ENCODE measurements at regions not wholly inside any gene's neighbourhood (a gene's known extent, or its start where the extent isn't known, plus 50 kb on each side); places are given as distances from the start of the nearest gene placed in this dataset.

GRCh38 chr10:28111712-28112111 is 112.8 kb upstream of the ODAD2 start:
- peaks cover 0 to 12% (median 3%) of the 10 kb centered on the region in 4 donors for H3K4me1 ChIP-seq
- TF ChIP-seq EP300 (IDR thresholded peaks at IDR 0.05) (no peak), POLR2AphosphoS5 (IDR thresholded peaks at IDR 0.05) (no peak), CTCF (IDR thresholded peaks at IDR 0.05) (no peak), POLR2A (IDR thresholded peaks at IDR 0.05; ENCODE audit: low read depth) (no peak)
- H3K9me3 ChIP-seq, result no peaks in the 10 kb centered on the region
- intact Hi-C loops (cut with DNase I), result loop anchor here (10.0 kb wide), 1 partner anchor 73 kb away; no protein-coding TSS in a partner anchor
- 61% methylated on average over 2 of the region's 2 CpGs for WGBS
- DNase-seq (ENCODE audit: extremely low spot score), result no peak
- H3K4me3 ChIP-seq, result no peak overlapping the region
- no peak overlapping the region for H3K27ac ChIP-seq (replicated peaks in 1 of 4)
- no peaks in the 10 kb centered on the region for H3K36me3 ChIP-seq
- peaks cover 0 to 4% (median 0%) of the 10 kb centered on the region in 4 donors for H3K27me3 ChIP-seq

- Histone ChIP-seq H3K27ac (replicated peaks in 1 of 4) (no peak overlapping the region), H3K27me3 (no peaks in the 10 kb centered on the region), H3K4me1 (no peaks in the 10 kb centered on the region), H3K4me3 (no peak overlapping the region), H3K9me3 (no peaks in the 10 kb centered on the region), H3K36me3 (no peaks in the 10 kb centered on the region)
- 97% methylated on average over 8 of the region's 8 CpGs for WGBS
- TF ChIP-seq EP300 (IDR thresholded peaks at IDR 0.05) (no peak), POLR2AphosphoS5 (IDR thresholded peaks at IDR 0.05) (no peak), CTCF (IDR thresholded peaks at IDR 0.05) (no peak), POLR2A (IDR thresholded peaks at IDR 0.05; ENCODE audit: low read depth) (no peak)
- intact Hi-C loops (cut with DNase I), result no loop called here
- no peak for DNase-seq (ENCODE audit: extremely low spot score)
Measured at GRCh38 chr10:28105561-28105960, 106.7 kb upstream of the ODAD2 start.

GRCh38 chr10:28097633-28098032 is 98.8 kb upstream of the ODAD2 start:
- intact Hi-C loops (cut with DNase I), result no loop called here
- DNase-seq (ENCODE audit: extremely low spot score), result no peak
- Histone ChIP-seq H3K27ac (replicated peaks in 1 of 4) (no peak overlapping the region), H3K4me1 (no peaks in the 10 kb centered on the region), H3K4me3 (no peak overlapping the region), H3K36me3 (no peaks in the 10 kb centered on the region), H3K9me3 (no peaks in the 10 kb centered on the region), H3K27me3 (no peaks in the 10 kb centered on the region)
- TF ChIP-seq POLR2AphosphoS5 (IDR thresholded peaks at IDR 0.05), result no peak
- no peak for TF ChIP-seq POLR2A (IDR thresholded peaks at IDR 0.05; ENCODE audit: low read depth)
- no peak for TF ChIP-seq CTCF (IDR thresholded peaks at IDR 0.05)
- no peak for TF ChIP-seq EP300 (IDR thresholded peaks at IDR 0.05)
- 84% methylated on average over 3 of the region's 3 CpGs for WGBS

- Histone ChIP-seq H3K36me3 (no peaks in the 10 kb centered on the region), H3K4me3 (no peak overlapping the region), H3K4me1 (no peaks in the 10 kb centered on the region), H3K27ac (replicated peaks in 1 of 4) (no peak overlapping the region), H3K27me3 (no peaks in the 10 kb centered on the region), H3K9me3 (no peaks in the 10 kb centered on the region)
- DNase-seq (ENCODE audit: extremely low spot score), result no peak
- 64% methylated on average over 5 of the region's 5 CpGs for WGBS
- intact Hi-C loops (cut with DNase I), result no loop called here
- TF ChIP-seq EP300 (IDR thresholded peaks at IDR 0.05), result no peak
- TF ChIP-seq POLR2A (IDR thresholded peaks at IDR 0.05; ENCODE audit: low read depth), result no peak
- no peak for TF ChIP-seq CTCF (IDR thresholded peaks at IDR 0.05)
- no peak for TF ChIP-seq POLR2AphosphoS5 (IDR thresholded peaks at IDR 0.05)
Measured at GRCh38 chr10:28095791-28096378, 97.0 kb upstream of the ODAD2 start.

GRCh38 chr10:28094121-28094520 is 95.2 kb upstream of the ODAD2 start:
- Histone ChIP-seq H3K27me3 (no peaks in the 10 kb centered on the region), H3K36me3 (peaks cover 0 to 5% (median 2%) of the 10 kb centered on the region in 4 donors), H3K4me1 (no peaks in the 10 kb centered on the region), H3K4me3 (no peak overlapping the region), H3K9me3 (no peaks in the 10 kb centered on the region), H3K27ac (replicated peaks in 1 of 4) (no peak overlapping the region)
- TF ChIP-seq EP300 (IDR thresholded peaks at IDR 0.05) (no peak), CTCF (IDR thresholded peaks at IDR 0.05) (no peak), POLR2AphosphoS5 (IDR thresholded peaks at IDR 0.05) (no peak)
- intact Hi-C loops (cut with DNase I), result no loop called here
- WGBS, result 85% methylated on average over 8 of the region's 8 CpGs
- DNase-seq (ENCODE audit: extremely low spot score), result no peak

All from esophagus muscularis mucosa (tissue), 4 donors.